ENCODE measurements at regions not wholly inside any gene's neighbourhood (a gene's known extent, or its start where the extent isn't known, plus 50 kb on each side); places are given as distances from the start of the nearest gene placed in this dataset.

DNA sequence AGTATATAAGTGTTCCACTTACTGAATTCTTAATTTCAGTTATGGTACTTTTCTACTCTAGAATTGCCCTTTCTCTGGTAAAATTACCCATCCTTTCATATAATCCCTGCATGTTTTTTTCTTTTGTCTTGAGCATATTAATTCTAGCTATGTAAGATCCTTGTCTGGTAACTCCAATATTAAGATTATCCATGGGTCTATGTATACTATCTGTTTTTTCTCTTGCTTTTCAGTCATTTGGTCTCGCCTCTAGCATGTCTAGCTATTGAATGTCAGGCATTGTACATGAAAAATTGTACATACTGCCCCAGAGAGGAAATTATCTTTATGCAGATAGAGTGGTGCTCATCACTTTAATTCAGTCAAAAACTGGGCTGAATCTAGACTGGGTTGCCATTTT, 50.4 kb upstream of the CALM3 start:
- TF ChIP-seq POLR2A (IDR thresholded peaks at IDR 0.05) (no peak), CTCF (IDR thresholded peaks at IDR 0.05) (no peak)
